PC-3 (cell line): ENCODE measurements at regions not wholly inside any gene's neighbourhood (a gene's known extent, or its start where the extent isn't known, plus 50 kb on each side); places are given as distances from the start of the nearest gene placed in this dataset.
A peak's percentile ranks its signal among the peaks of the same experiment; 100 is the strongest.

Source experiments
- ATAC-seq: fragments of 200-7000 bp; cut with Tn5 transposase; 2 replicates; pipeline ENCODE4 v1.9.1; 2020; ENCODE audit warnings: mild to moderate bottlenecking, moderate library complexity
- BruUV-seq: library from RNA; stranded (reverse); fragments of 400-500 nt; replicated peaks from 2 replicates; lab custom pipeline; 2021; lab: Mats Ljungman, UMichigan
- CTCF ChIA-PET: fragments of 300-600 bp; sonication (Branson Sonifier 250); formaldehyde crosslinking; loops from one replicate; lab custom pipeline; 2022; ENCODE audit warnings: antibody characterized with exemption; lab: Charles Lee
- POLR2A ChIA-PET: fragments of 300-600 bp; sonication (Branson Sonifier 250); formaldehyde crosslinking; loops from one replicate; lab custom pipeline; 2022; ENCODE audit warnings: antibody characterized with exemption; ENCODE audit not compliant: unreplicated experiment; lab: Charles Lee
- DNase-seq: peaks from one replicate; pipeline ENCODE4 v3.0.0-alpha.2; 2015
- H2AFZ ChIP-seq: fragments of 300-600 bp; sonication (generic); 2 replicates; pipeline ENCODE4 v1.6.0; 2016; ENCODE audit warnings: antibody characterized with exemption, low read length
- H3F3A ChIP-seq: fragments of 300-600 bp; sonication (generic); one replicate; pipeline ENCODE4 v1.6.0; 2017; ENCODE audit warnings: antibody characterized with exemption, low read length, control low read depth, mild to moderate bottlenecking; ENCODE audit not compliant: unreplicated experiment
- H3K27ac ChIP-seq: fragments of 300-600 bp; sonication (generic); 2 replicates; pipeline ENCODE4 v1.5.1; 2016; ENCODE audit warnings: mild to moderate bottlenecking, low read length
- H3K27me3 ChIP-seq: fragments of 300-600 bp; sonication (generic); 2 replicates; pipeline ENCODE4 v1.6.1; 2016; ENCODE audit warnings: low read length, mixed read lengths
- H3K36me3 ChIP-seq: fragments of 300-600 bp; sonication (generic); 2 replicates; pipeline ENCODE4 v1.6.1; 2016; ENCODE audit warnings: low read depth, mixed run types, low read length, mixed read lengths
- H3K4me1 ChIP-seq: fragments of 300-600 bp; sonication (generic); 2 replicates; pipeline ENCODE4 v1.5.1; 2016; ENCODE audit warnings: low read length; ENCODE audit not compliant: insufficient read depth
- H3K4me2 ChIP-seq: fragments of 300-600 bp; sonication (generic); 2 replicates; pipeline ENCODE4 v1.6.0; 2016; ENCODE audit warnings: low read length
- H3K4me3 ChIP-seq: fragments of 300-600 bp; sonication (generic); 2 replicates; pipeline ENCODE4 v1.5.1; 2016; ENCODE audit warnings: mild to moderate bottlenecking, low read length, mixed read lengths
- H3K79me2 ChIP-seq: fragments of 300-600 bp; sonication (generic); 2 replicates; pipeline ENCODE4 v1.6.1; 2017; ENCODE audit warnings: low read length, mixed read lengths
- H3K9ac ChIP-seq: fragments of 300-600 bp; sonication (generic); 2 replicates; pipeline ENCODE4 v1.6.0; 2016; ENCODE audit warnings: mild to moderate bottlenecking, low read length
- H3K9me2 ChIP-seq: fragments of 300-600 bp; sonication (generic); replicated peaks from 2 replicates; pipeline ENCODE4 v1.6.1; 2016; ENCODE audit warnings: mixed run types, low read length, mixed read lengths
- H3K9me3 ChIP-seq: fragments of 300-600 bp; sonication (generic); 2 replicates; pipeline ENCODE4 v1.6.1; 2016; ENCODE audit warnings: low read length, mixed read lengths
- H4K20me1 ChIP-seq: fragments of 300-600 bp; sonication (generic); 2 replicates; pipeline ENCODE4 v1.6.1; 2016; ENCODE audit warnings: low read length, mixed read lengths
- CTCF ChIP-seq: fragments of 300-600 bp; sonication (generic); conservative IDR thresholded peaks from 2 replicates; pipeline ENCODE4 v1.5.1; 2017; ENCODE audit warnings: antibody characterized with exemption, low read depth, mild to moderate bottlenecking, low read length
- EZH2 ChIP-seq: fragments of 300-600 bp; sonication (generic); IDR thresholded peaks from one replicate; pipeline ENCODE4 v1.6.1; 2017; ENCODE audit warnings: antibody characterized with exemption, mild to moderate bottlenecking, low read length; ENCODE audit not compliant: unreplicated experiment
- EZH2phosphoT487 ChIP-seq: fragments of 300-600 bp; sonication (generic); IDR thresholded peaks from 2 replicates; pipeline ENCODE4 v1.6.1; 2018; ENCODE audit warnings: mild to moderate bottlenecking, antibody characterized with exemption, low read length, borderline replicate concordance
- intact Hi-C: fragments of 100-400 bp; cut with micrococcal nuclease; formaldehyde crosslinking; loops from 2 replicates; pipeline ENCODE4 v1.9.0; 2023

- Histone ChIP-seq H2AFZ (no peak overlapping the region), H3K4me1 (peaks cover 4% of the 10 kb centered on the region; the same call in 1 of the 2 replicates), H3F3A (no peaks in the 10 kb centered on the region), H4K20me1 (no peaks in the 10 kb centered on the region), H3K9me2 (no peaks in the 10 kb centered on the region), H3K4me3 (no peak overlapping the region), H3K79me2 (no peaks in the 10 kb centered on the region), H3K27me3 (no peaks in the 10 kb centered on the region), H3K9ac (no peak overlapping the region), H3K36me3 (no peaks in the 10 kb centered on the region), H3K9me3 (no peaks in the 10 kb centered on the region), H3K27ac (no peak overlapping the region), H3K4me2 (no peak overlapping the region)
- ATAC-seq, result no peak
- intact Hi-C loops, result no loop called here
- BruUV-seq, result no TSS peak
- ChIA-PET POLR2A (no interaction called here), CTCF (no interaction called here)
- DNase-seq, result no peak
- TF ChIP-seq CTCF (no peak), EZH2 (no peak), EZH2phosphoT487 (no peak)
Observed at GRCh38 chr1:22287946-22288520, 145.1 kb upstream of the WNT4 start.

- ChIA-PET POLR2A (no interaction called here), CTCF (no interaction called here)
- Histone ChIP-seq H3K4me1 (peaks cover 4% of the 10 kb centered on the region; the same call in 1 of the 2 replicates), H3K4me3 (no peak overlapping the region), H3K79me2 (no peaks in the 10 kb centered on the region), H4K20me1 (no peaks in the 10 kb centered on the region), H3K27me3 (no peaks in the 10 kb centered on the region), H3F3A (no peaks in the 10 kb centered on the region), H3K9me2 (no peaks in the 10 kb centered on the region), H3K36me3 (no peaks in the 10 kb centered on the region), H3K9ac (no peak overlapping the region), H2AFZ (no peak overlapping the region), H3K4me2 (no peak overlapping the region), H3K27ac (no peak overlapping the region), H3K9me3 (no peaks in the 10 kb centered on the region)
- ATAC-seq (no peak), DNase-seq (peak; percentile 7)
- intact Hi-C loops, result no loop called here
- no peak for TF ChIP-seq CTCF
- TF ChIP-seq EZH2phosphoT487, result no peak
- no peak for TF ChIP-seq EZH2
- no TSS peak for BruUV-seq
Observed at GRCh38 chr1:22288593-22289241, 145.8 kb upstream of the WNT4 start.

DNA sequence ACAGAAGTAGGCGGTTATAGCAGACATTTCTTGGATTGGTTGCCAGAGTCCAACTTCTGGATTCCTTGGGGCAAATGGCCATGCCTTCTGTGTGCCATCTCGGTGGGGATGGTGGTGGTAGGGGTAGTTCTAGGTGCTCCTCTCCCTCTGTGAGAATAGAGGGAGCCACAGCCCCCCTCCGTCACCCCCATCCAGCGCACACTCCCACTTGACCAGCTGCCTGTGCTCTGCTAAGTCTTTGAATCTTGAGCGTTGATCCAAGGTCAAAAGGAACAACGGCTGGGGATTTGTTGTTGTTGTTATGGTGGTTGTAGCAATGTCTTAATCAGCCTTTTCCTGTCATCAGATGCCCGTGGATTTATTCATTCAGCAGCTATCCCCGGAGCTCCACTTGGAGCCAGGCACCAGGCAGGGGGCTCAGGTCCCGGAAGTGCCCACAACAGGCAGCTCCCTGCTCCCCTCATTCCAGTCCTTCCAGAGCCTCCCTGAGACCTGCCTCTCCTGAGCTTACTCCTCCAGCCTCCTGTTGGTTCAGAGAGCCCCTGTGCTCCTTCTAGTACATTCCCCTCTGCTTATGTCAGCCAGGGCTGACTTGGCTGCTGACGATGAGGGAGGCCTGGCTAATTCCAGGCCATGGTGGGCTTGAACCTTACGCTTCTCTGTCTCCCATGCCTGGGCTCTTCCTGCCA lies 146.6 kb upstream of the WNT4 start:
- Histone ChIP-seq H3F3A (no peaks in the 10 kb centered on the region), H3K9me2 (no peaks in the 10 kb centered on the region), H3K36me3 (no peaks in the 10 kb centered on the region), H2AFZ (no peak overlapping the region), H4K20me1 (no peaks in the 10 kb centered on the region), H3K27ac (no peak overlapping the region), H3K4me3 (no peak overlapping the region), H3K9ac (no peak overlapping the region), H3K27me3 (no peaks in the 10 kb centered on the region), H3K79me2 (no peaks in the 10 kb centered on the region), H3K4me1 (peaks cover 4% of the 10 kb centered on the region; the same call in 1 of the 2 replicates), H3K4me2 (no peak overlapping the region), H3K9me3 (no peaks in the 10 kb centered on the region)
- CTCF ChIA-PET, result no interaction called here
- no TSS peak for BruUV-seq
- no peak for DNase-seq
- ATAC-seq, result no peak
- TF ChIP-seq EZH2phosphoT487, result no peak
- TF ChIP-seq EZH2, result no peak
- intact Hi-C loops, result no loop called here
- POLR2A ChIA-PET, result no interaction called here
